ENCODE measurements at regions not wholly inside any gene's neighbourhood (a gene's known extent, or its start where the extent isn't known, plus 50 kb on each side); places are given as distances from the start of the nearest gene placed in this dataset. TPM values are rescaled to one million over a fixed set of nuclear protein-coding genes. Genes with fewer than 3 reads are reported as not detected.

Small RNAs in the stretch of these regions (small RNA-seq; reads per million reads assigned to genes)
- gene RF00017 (ENCODE audit: low replicate concordance): not detected

Data from spinal cord (tissue), 1 donor.